Left lung (tissue), 4 donors: ENCODE measurements at regions not wholly inside any gene's neighbourhood (a gene's known extent, or its start where the extent isn't known, plus 50 kb on each side); places are given as distances from the start of the nearest gene placed in this dataset.

Experiments
- ATAC-seq: fragments of 200-7000 bp; cut with Tn5 transposase; one replicate; pipeline ENCODE4 v1.9.1; 2020; ENCODE audit warnings: moderate library complexity
- DNase-seq, 4 donors: peaks; one replicate each; pipeline ENCODE4 v3.0.0-alpha.2; 2013 to 2020
- H3K27ac ChIP-seq, 2 donors: fragments of 200-600 bp; sonication (generic) in 1 of 2; one replicate each; pipeline versions ENCODE4 v1.5.0 to v1.8.0; 2020 to 2021
- H3K27me3 ChIP-seq, 2 donors: fragments of 200-600 bp; sonication (generic) in 1 of 2; one replicate each; pipeline versions ENCODE4 v1.5.0 to v1.8.0; 2020 to 2021
- H3K36me3 ChIP-seq, 2 donors: fragments of 200-600 bp; sonication (generic) in 1 of 2; one replicate each; pipeline versions ENCODE4 v1.5.0 to v1.8.0; 2020 to 2021
- H3K4me1 ChIP-seq, 2 donors: fragments of 200-600 bp; one replicate each; pipeline ENCODE4 v1.8.0; 2021
- H3K4me3 ChIP-seq, 2 donors: fragments of 200-600 bp; sonication (generic) in 1 of 2; one replicate each; pipeline versions ENCODE4 v1.5.0 to v1.8.0; 2020 to 2021; ENCODE audit warnings: mild to moderate bottlenecking in 1 of 2
- H3K9me3 ChIP-seq, 2 donors: fragments of 200-600 bp; sonication (generic) in 1 of 2; one replicate each; pipeline versions ENCODE4 v1.5.0 to v1.8.0; 2020 to 2021
- intact Hi-C, 2 donors: fragments of 100-400 bp; cut with DNase I; formaldehyde crosslinking; loops; one replicate each; pipeline versions ENCODE4 v1.11.2 to v1.14.2; 2022
- TF ChIP-seq, protein P1 (sequence below), 2 donors: fragments of 200-600 bp; sonication (generic) in 1 of 2; IDR thresholded peaks; one replicate each; pipeline versions ENCODE4 v1.5.0 to v1.8.0; 2021; ENCODE audit warnings: antibody characterized with exemption in 2 of 2
- donor health status: DM: no; HTN: yes; CAD: no.
- donor health status: DM: no; HTN: no; CAD: no.

DNA sequence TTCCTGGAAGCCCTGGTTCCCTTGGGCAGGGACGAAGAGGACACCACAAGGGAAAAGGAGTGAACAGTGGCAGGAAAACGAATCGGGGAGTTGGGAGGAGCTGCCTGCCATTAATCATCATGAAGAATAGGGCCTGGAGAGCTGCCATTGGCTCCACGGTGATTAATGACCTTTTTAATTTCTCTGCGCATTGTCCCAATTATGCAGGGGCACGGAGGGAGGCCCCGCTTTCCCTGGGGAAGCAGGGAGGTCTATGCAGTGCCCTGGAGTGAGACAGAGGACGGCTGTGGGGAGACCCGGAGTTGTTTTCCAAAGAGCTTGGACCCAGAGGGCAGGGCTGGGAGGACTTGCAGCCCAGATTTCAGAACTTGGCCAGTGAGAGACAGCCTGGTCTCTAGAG is 338.9 kb upstream of the C16orf82 start:
- TF ChIP-seq, protein P1, sequence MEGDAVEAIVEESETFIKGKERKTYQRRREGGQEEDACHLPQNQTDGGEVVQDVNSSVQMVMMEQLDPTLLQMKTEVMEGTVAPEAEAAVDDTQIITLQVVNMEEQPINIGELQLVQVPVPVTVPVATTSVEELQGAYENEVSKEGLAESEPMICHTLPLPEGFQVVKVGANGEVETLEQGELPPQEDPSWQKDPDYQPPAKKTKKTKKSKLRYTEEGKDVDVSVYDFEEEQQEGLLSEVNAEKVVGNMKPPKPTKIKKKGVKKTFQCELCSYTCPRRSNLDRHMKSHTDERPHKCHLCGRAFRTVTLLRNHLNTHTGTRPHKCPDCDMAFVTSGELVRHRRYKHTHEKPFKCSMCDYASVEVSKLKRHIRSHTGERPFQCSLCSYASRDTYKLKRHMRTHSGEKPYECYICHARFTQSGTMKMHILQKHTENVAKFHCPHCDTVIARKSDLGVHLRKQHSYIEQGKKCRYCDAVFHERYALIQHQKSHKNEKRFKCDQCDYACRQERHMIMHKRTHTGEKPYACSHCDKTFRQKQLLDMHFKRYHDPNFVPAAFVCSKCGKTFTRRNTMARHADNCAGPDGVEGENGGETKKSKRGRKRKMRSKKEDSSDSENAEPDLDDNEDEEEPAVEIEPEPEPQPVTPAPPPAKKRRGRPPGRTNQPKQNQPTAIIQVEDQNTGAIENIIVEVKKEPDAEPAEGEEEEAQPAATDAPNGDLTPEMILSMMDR (IDR thresholded peaks at IDR 0.05) = no peak
- Histone ChIP-seq H3K27ac (no peak overlapping the region), H3K9me3 (no peaks in the 10 kb centered on the region), H3K36me3 (no peaks in the 10 kb centered on the region), H3K27me3 (no peaks in the 10 kb centered on the region), H3K4me3 (no peak overlapping the region), H3K4me1 (no peaks in the 10 kb centered on the region)
- DNase-seq = no peak
- no peak for ATAC-seq
- intact Hi-C loops = no loop called here

DNA sequence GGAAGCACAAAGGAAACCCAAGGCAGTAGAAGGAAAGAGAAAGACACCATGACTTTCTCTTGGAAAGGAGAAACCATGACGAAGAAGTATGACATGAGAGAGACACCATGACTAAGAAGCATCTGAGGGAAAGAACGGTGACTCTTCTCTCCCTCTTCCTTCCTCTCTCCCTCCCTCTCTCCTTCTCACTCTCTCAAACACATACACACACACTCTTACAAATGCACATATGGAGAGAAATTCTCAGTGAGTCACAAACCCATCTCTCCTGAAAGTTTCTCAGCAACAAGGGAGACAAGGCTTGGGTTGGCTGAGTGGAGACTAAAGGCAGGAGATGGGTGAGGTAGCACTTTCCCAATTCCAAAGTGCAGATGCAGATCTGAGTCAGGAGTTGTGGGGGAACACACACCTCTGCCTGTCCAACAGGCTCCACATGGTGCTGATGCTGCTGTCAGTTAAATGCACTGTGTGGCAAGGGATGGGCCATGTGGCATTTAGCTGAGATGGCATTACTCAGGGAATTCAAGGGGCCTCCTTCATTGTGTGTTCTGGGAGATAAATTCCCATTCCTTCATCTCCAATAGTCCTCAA is 336.7 kb upstream of the C16orf82 start:
- no peak overlapping the region for H3K4me3 ChIP-seq
- no peaks in the 10 kb centered on the region for H3K4me1 ChIP-seq
- H3K36me3 ChIP-seq = no peaks in the 10 kb centered on the region
- H3K27ac ChIP-seq = no peak overlapping the region
- ATAC-seq (no peak), DNase-seq (no peak)
- TF ChIP-seq, protein P1 (IDR thresholded peaks at IDR 0.05) = no peak
- H3K9me3 ChIP-seq = no peaks in the 10 kb centered on the region
- no peaks in the 10 kb centered on the region for H3K27me3 ChIP-seq
- intact Hi-C loops = no loop called here

DNA sequence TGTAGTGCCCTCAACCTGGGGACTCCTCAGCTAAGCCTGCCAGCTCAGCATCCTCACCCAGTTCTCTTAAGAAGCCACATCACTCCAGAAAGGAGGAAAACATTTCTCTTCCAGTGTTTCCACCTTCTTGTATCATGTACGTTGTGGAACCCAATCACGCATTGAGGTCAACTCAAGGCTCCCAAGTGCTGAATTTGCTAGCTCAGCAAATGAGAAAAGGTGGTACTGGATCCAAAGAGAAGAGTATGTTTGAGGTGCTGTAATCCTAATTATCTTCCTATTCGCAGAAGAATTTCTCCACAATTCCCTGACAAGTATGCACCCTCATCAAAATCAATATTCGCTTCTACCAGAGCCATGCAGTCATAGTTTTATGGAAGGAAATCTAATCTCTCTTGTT is 335.0 kb upstream of the C16orf82 start:
- Histone ChIP-seq H3K27me3 (no peaks in the 10 kb centered on the region), H3K9me3 (no peaks in the 10 kb centered on the region), H3K36me3 (no peaks in the 10 kb centered on the region), H3K4me3 (no peak overlapping the region), H3K4me1 (no peaks in the 10 kb centered on the region), H3K27ac (no peak overlapping the region)
- intact Hi-C loops = no loop called here
- DNase-seq = no peak
- ATAC-seq = no peak
- TF ChIP-seq, protein P1 (IDR thresholded peaks at IDR 0.05) = no peak

DNA sequence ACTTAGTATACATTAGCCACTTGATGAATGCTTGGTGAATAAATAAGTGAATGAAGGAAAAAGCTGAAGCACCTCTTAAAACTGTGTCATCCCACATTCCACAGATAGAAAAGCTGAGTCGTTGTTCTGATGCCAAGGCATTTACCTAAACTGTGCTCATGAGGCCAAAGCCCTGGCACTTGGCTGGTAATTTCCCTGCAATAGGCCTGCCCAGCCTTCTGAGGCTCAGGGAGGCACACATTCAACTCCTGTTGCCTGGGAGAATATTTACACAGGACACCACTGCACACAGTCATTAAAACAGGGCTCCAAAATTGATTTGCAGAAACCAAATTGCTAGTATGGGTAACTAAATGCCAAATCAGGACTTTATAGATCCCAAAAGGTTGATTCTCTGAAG is 333.0 kb upstream of the C16orf82 start:
- no peaks in the 10 kb centered on the region for H3K36me3 ChIP-seq
- no peaks in the 10 kb centered on the region for H3K27me3 ChIP-seq
- no peak overlapping the region for H3K4me3 ChIP-seq
- intact Hi-C loops = no loop called here
- TF ChIP-seq, protein P1 (IDR thresholded peaks at IDR 0.05) = no peak
- DNase-seq (no peak), ATAC-seq (no peak)
- no peak overlapping the region for H3K27ac ChIP-seq
- no peaks in the 10 kb centered on the region for H3K4me1 ChIP-seq
- H3K9me3 ChIP-seq = no peaks in the 10 kb centered on the region

DNA sequence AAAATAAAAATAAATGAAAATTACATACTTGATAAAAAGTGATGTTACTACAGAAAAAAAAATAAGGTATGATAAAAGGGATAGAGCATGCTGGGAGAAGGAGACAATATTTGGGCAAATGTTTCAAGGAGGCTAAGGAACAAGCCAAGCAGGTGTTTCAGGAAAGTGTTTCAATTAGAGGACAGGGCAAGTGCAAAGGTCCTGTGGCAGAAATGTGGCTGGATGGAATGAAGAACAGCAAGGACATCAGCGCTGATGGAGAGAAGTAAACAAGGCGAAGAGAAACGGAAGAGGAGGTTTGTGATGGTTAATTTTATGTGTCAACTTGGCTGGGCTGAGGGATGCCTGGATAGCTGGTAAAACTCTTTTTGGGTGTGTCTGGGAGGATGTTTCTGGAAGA is 331.2 kb upstream of the C16orf82 start:
- H3K27me3 ChIP-seq = no peaks in the 10 kb centered on the region
- TF ChIP-seq, protein P1 (IDR thresholded peaks at IDR 0.05) = no peak
- no peaks in the 10 kb centered on the region for H3K9me3 ChIP-seq
- H3K4me3 ChIP-seq = no peak overlapping the region
- ATAC-seq (no peak), DNase-seq (no peak)
- no peak overlapping the region for H3K27ac ChIP-seq
- H3K4me1 ChIP-seq = no peaks in the 10 kb centered on the region
- H3K36me3 ChIP-seq = no peaks in the 10 kb centered on the region
- intact Hi-C loops = no loop called here
